H1 (cell line): ENCODE measurements at regions not wholly inside any gene's neighbourhood (a gene's known extent, or its start where the extent isn't known, plus 50 kb on each side); places are given as distances from the start of the nearest gene placed in this dataset.

Experiments used
- CTCF ChIA-PET: fragments of 300-600 bp; sonication (Branson Sonifier 250); formaldehyde crosslinking; loops from one replicate; lab custom pipeline; 2021; ENCODE audit not compliant: partially characterized antibody; lab: Charles Lee
- POLR2A ChIA-PET: fragments of 300-600 bp; sonication (Branson Sonifier 250); formaldehyde crosslinking; loops from one replicate; lab custom pipeline; 2021; ENCODE audit warnings: inconsistent platforms; ENCODE audit not compliant: partially characterized antibody; lab: Charles Lee
- DNase-seq, 2 experiments: peaks; one replicate each; pipeline versions ENCODE4 v3.0.0 to v3.0.0-alpha.2; 2010 to 2022; ENCODE audit warnings: low spot score in 2 of 2, low read depth in 1 of 2, mixed read lengths in 1 of 2
- FAIRE-seq: peaks from 2 replicates; lab custom pipeline; 2011; peaks lifted over from hg19 to GRCh38; lab: Jason Lieb, UNC
- H2AFZ ChIP-seq: 2 replicates; pipeline ENCODE4 v1.8.1; 2012; ENCODE audit warnings: low read length, inconsistent platforms
- H2AK5ac ChIP-seq: 2 replicates; pipeline ENCODE4 v1.6.1; 2013; ENCODE audit warnings: low read depth, low read length
- H2BK120ac ChIP-seq: replicated peaks from 2 replicates; pipeline ENCODE3; 2013; ENCODE audit warnings: low read depth, low read length, inconsistent platforms
- H2BK12ac ChIP-seq: 2 replicates; pipeline ENCODE4 v1.6.1; 2013; ENCODE audit warnings: low read depth, low read length
- H2BK15ac ChIP-seq: 2 replicates; pipeline ENCODE4 v1.6.1; 2013; ENCODE audit warnings: low read length
- H2BK20ac ChIP-seq: 2 replicates; pipeline ENCODE4 v1.6.1; 2013; ENCODE audit warnings: low read length
- H2BK5ac ChIP-seq: 2 replicates; pipeline ENCODE4 v1.6.1; 2013; ENCODE audit warnings: low read depth, low read length
- H3K14ac ChIP-seq: 2 replicates; pipeline ENCODE4 v1.6.1; 2013; ENCODE audit warnings: inconsistent platforms; ENCODE audit not compliant: insufficient read length
- H3K18ac ChIP-seq: 2 replicates; pipeline ENCODE4 v1.6.1; 2013; ENCODE audit warnings: low read length; ENCODE audit errors: extremely low read depth
- H3K23ac ChIP-seq: 2 replicates; pipeline ENCODE4 v1.6.1; 2013; ENCODE audit warnings: inconsistent platforms; ENCODE audit not compliant: insufficient read length
- H3K23me2 ChIP-seq: 2 replicates; pipeline ENCODE4 v1.6.1; 2013; ENCODE audit warnings: low read depth, low read length
- H3K27ac ChIP-seq: 2 replicates; pipeline ENCODE4 v1.6.1; 2011; ENCODE audit warnings: low read depth, low read length, inconsistent platforms
- H3K27me3 ChIP-seq, 4 experiments: replicated peaks in 1 of 4; 1 replicate in 1 of 4; 2 replicates in 3 of 4; pipeline versions ENCODE4 v1.6.1 to v1.8.1; 2011 to 2013; ENCODE audit warnings: low read length in 3 of 4, mild to moderate bottlenecking in 3 of 4, inconsistent platforms in 2 of 4, mixed read lengths in 2 of 4, moderate library complexity in 1 of 4; ENCODE audit not compliant: control insufficient read depth in 3 of 4, insufficient read depth in 3 of 4; ENCODE audit errors: extremely low read depth in 1 of 4
- H3K36me3 ChIP-seq, 4 experiments: 2 replicates each; pipeline versions ENCODE4 v1.6.1 to v1.8.1; 2011 to 2013; ENCODE audit warnings: mild to moderate bottlenecking in 4 of 4, low read length in 3 of 4, moderate library complexity in 2 of 4, control low read depth in 1 of 4, inconsistent platforms in 1 of 4; ENCODE audit not compliant: insufficient read depth in 4 of 4, control insufficient read depth in 2 of 4
- H3K4ac ChIP-seq: replicated peaks from 2 replicates; pipeline ENCODE3; 2013; ENCODE audit warnings: low read length, low read depth, mixed read lengths, inconsistent platforms; ENCODE audit not compliant: insufficient read length
- H3K4me1 ChIP-seq, 4 experiments: replicated peaks in 1 of 4; 1 replicate in 1 of 4; 2 replicates in 3 of 4; pipeline versions ENCODE4 v1.6.1 to v1.8.1; 2011 to 2013; ENCODE audit warnings: low read length in 3 of 4, inconsistent platforms in 2 of 4, mixed read lengths in 1 of 4; ENCODE audit not compliant: insufficient read depth in 4 of 4, control insufficient read depth in 3 of 4
- H3K4me2 ChIP-seq, 2 experiments: 2 replicates each; pipeline versions ENCODE4 v1.6.1 to v1.8.1; 2011 to 2013; ENCODE audit warnings: low read depth in 2 of 2, low read length in 2 of 2, control low read depth in 1 of 2, inconsistent platforms in 1 of 2, mild to moderate bottlenecking in 1 of 2; ENCODE audit not compliant: insufficient read depth in 1 of 2
- H3K4me3 ChIP-seq, 4 experiments: fragments of 200-600, 300-600 bp in 1 of 4; sonication (generic), shearing (Covaris generic), sonication (Bioruptor Twin) in 1 of 4; 2 replicates each; pipeline versions ENCODE4 v1.5.1 to v1.8.1; 2011 to 2016; ENCODE audit warnings: low read length in 4 of 4, low read depth in 3 of 4, control low read depth in 2 of 4, inconsistent platforms in 2 of 4, mild to moderate bottlenecking in 2 of 4, mixed read lengths in 1 of 4, moderate library complexity in 1 of 4; ENCODE audit not compliant: insufficient read depth in 2 of 4; ENCODE audit errors: extremely low read depth in 1 of 4
- H3K56ac ChIP-seq: replicated peaks from 2 replicates; pipeline ENCODE3; 2013; ENCODE audit warnings: low read depth, mild to moderate bottlenecking, mixed read lengths, low read length, inconsistent platforms; ENCODE audit not compliant: insufficient read length
- H3K79me1 ChIP-seq: 2 replicates; pipeline ENCODE4 v1.6.1; 2013; ENCODE audit warnings: low read depth, low read length, control low read depth
- H3K79me2 ChIP-seq, 2 experiments: 2 replicates each; pipeline versions ENCODE4 v1.6.1 to v1.8.1; 2012 to 2013; ENCODE audit warnings: low read length in 2 of 2, mild to moderate bottlenecking in 2 of 2, inconsistent platforms in 1 of 2; ENCODE audit not compliant: insufficient read depth in 2 of 2, control insufficient read depth in 1 of 2
- H3K9ac ChIP-seq, 4 experiments: replicated peaks in 1 of 4; 1 replicate in 1 of 4; 2 replicates in 3 of 4; pipeline versions ENCODE4 v1.6.1 to v1.8.1; 2011 to 2013; ENCODE audit warnings: low read depth in 3 of 4, low read length in 3 of 4, control low read depth in 2 of 4, mild to moderate bottlenecking in 2 of 4, moderate library complexity in 2 of 4, inconsistent platforms in 1 of 4; ENCODE audit errors: extremely low read depth in 1 of 4
- H3K9me3 ChIP-seq, 2 experiments: 2 replicates each; pipeline versions ENCODE4 v1.6.1 to v1.8.1; 2012 to 2013; ENCODE audit warnings: mild to moderate bottlenecking in 2 of 2, moderate library complexity in 2 of 2, control low read depth in 1 of 2, inconsistent platforms in 1 of 2, low read depth in 1 of 2, low read length in 1 of 2, mixed read lengths in 1 of 2; ENCODE audit not compliant: insufficient read depth in 2 of 2
- H4K20me1 ChIP-seq, 2 experiments: replicated peaks in 1 of 2; 2 replicates each; pipeline versions ENCODE3 to v1.8.1; 2011 to 2013; ENCODE audit warnings: inconsistent platforms in 2 of 2, low read length in 2 of 2, mild to moderate bottlenecking in 1 of 2; ENCODE audit not compliant: insufficient read depth in 2 of 2, control insufficient read depth in 1 of 2
- H4K5ac ChIP-seq: 2 replicates; pipeline ENCODE4 v1.6.1; 2013; ENCODE audit warnings: low read length, low read depth, mixed read lengths, inconsistent platforms; ENCODE audit not compliant: insufficient read length
- H4K8ac ChIP-seq: 2 replicates; pipeline ENCODE4 v1.8.0; 2013; ENCODE audit warnings: mild to moderate bottlenecking, moderate library complexity, low read length, inconsistent platforms; ENCODE audit not compliant: insufficient read depth; ENCODE audit errors: extremely low read depth
- H4K91ac ChIP-seq: replicated peaks from 2 replicates; pipeline ENCODE3; 2013; ENCODE audit warnings: low read length, mixed read lengths, inconsistent platforms; ENCODE audit not compliant: insufficient read length
- BCL11A ChIP-seq, 2 experiments: IDR thresholded peaks; one replicate each; pipeline ENCODE4 v1.6.1; 2011; ENCODE audit warnings: low read depth in 2 of 2, low read length in 2 of 2, mild to moderate bottlenecking in 2 of 2
- CBX5 ChIP-seq: fragments of 300-800, 300-1000 bp; sonication (generic); IDR thresholded peaks from 2 replicates; pipeline ENCODE4 v1.7.1; 2016; ENCODE audit warnings: antibody characterized with exemption, low read length, low read depth
- CREB1 ChIP-seq: IDR thresholded peaks from 2 replicates; pipeline ENCODE4 v1.6.1; 2012; ENCODE audit warnings: inconsistent platforms
- CTBP2 ChIP-seq: IDR thresholded peaks from 2 replicates; pipeline ENCODE4 v1.7.0; 2011; ENCODE audit warnings: borderline replicate concordance, mild to moderate bottlenecking, moderate library complexity, mixed read lengths, low read length; ENCODE audit not compliant: insufficient read depth, insufficient read length
- EGR1 ChIP-seq: IDR thresholded peaks from 2 replicates; pipeline ENCODE4 v1.6.1; 2011; ENCODE audit warnings: low read depth, low read length, borderline replicate concordance
- EZH2 ChIP-seq: fragments of 200-600 bp; sonication (generic); IDR thresholded peaks from 2 replicates; pipeline ENCODE4 v1.7.1; 2012; ENCODE audit warnings: low read depth, mild to moderate bottlenecking, moderate library complexity, low read length, inconsistent platforms; ENCODE audit not compliant: severe bottlenecking
- HDAC6 ChIP-seq: IDR thresholded peaks from one replicate; pipeline ENCODE4 v1.7.1; 2012; ENCODE audit warnings: low read depth, mild to moderate bottlenecking, inconsistent platforms, low read length, moderate library complexity
- JUN ChIP-seq: IDR thresholded peaks from 2 replicates; pipeline ENCODE4 v1.6.1; 2011; ENCODE audit warnings: low read depth, mild to moderate bottlenecking, improper control_type of control experiment, low read length
- JUND ChIP-seq: IDR thresholded peaks from 2 replicates; pipeline ENCODE4 v1.6.1; 2011; ENCODE audit warnings: mild to moderate bottlenecking, improper control_type of control experiment, low read length
- KDM4A ChIP-seq: IDR thresholded peaks from one replicate; pipeline ENCODE4 v1.7.1; 2012; ENCODE audit warnings: low read depth, mild to moderate bottlenecking, moderate library complexity, low read length, inconsistent platforms; ENCODE audit not compliant: severe bottlenecking
- POLR2AphosphoS5 ChIP-seq: IDR thresholded peaks from 2 replicates; pipeline ENCODE4 v1.6.1; 2011; ENCODE audit warnings: low read depth, low read length
- SIX5 ChIP-seq: IDR thresholded peaks from 2 replicates; pipeline ENCODE4 v1.6.1; 2011; ENCODE audit warnings: mild to moderate bottlenecking, low read depth, low read length
- USF2 ChIP-seq: IDR thresholded peaks from 2 replicates; pipeline ENCODE4 v1.6.1; 2011; ENCODE audit warnings: low read length, improper control_type of control experiment
- ZNF274 ChIP-seq: IDR thresholded peaks from 2 replicates; pipeline ENCODE4 v1.7.0; 2012; ENCODE audit warnings: low read length, borderline replicate concordance; ENCODE audit errors: extremely low read depth
- WGBS, 2 experiments: shearing (Covaris generic) in 1 of 2; methylation state at CpG; one replicate each; pipeline versions ENCODE4 v1.1.6 to v1.1.7; 2013 to 2015; ENCODE audit warnings: low lambda C conversion rate in 2 of 2, mixed read lengths in 2 of 2, inconsistent platforms in 1 of 2, low coverage in 1 of 2, missing lambda C conversion rate in 1 of 2; ENCODE audit not compliant: insufficient replicate concordance in 2 of 2, insufficient coverage in 1 of 2, insufficient read length in 1 of 2; ENCODE audit errors: extremely low coverage in 1 of 2, missing lambda C conversion rate in 1 of 2; 5-methylcytosine and 5-hydroxymethylcytosine counted together

DNA sequence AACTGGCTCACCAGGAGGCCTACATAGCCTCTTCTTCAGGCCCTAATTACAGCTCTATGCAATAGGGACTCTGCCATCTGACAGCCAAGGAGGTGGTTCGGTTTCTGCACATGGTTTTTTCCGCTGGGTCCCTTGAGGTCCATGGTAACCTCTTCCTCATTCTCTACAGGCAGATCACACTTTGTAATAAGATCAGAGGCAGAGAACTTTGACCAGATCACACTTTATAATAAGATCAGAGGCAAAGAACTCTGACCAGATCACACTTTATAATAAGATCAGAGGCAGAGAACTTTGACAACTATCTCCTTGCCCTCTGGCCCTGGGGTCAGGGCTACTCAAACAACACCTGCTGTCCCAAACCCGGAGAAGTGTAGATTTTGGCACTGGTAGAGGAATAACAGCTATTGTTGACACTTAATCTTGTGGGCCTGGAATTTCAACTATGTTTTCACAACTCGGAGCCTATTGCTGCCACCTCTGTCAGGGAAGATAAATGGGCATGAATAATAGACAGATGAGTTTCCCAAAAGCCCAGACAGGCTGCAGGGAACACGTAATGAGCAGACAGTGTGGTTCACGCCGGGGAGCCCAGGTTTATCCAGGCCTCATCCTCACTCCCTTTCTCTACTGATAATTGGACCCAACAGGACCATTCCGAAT lies 246.1 kb downstream of the UQCRFS1 start:
- Histone ChIP-seq H3K4ac (no peak overlapping the region), H3K4me1 (no peaks in the 10 kb centered on the region), H2BK5ac (no peak overlapping the region), H3K9ac (no peak overlapping the region), H2BK20ac (no peak overlapping the region), H3K36me3 (no peaks in the 10 kb centered on the region), H4K8ac (no peak overlapping the region), H2AFZ (no peak overlapping the region), H3K23ac (no peak overlapping the region), H2AK5ac (no peak overlapping the region), H2BK15ac (no peak overlapping the region), H3K9me3 (no peaks in the 10 kb centered on the region), H4K20me1 (no peaks in the 10 kb centered on the region), H3K27ac (no peak overlapping the region), H3K18ac (no peak overlapping the region), H3K27me3 (no peaks in the 10 kb centered on the region), H3K14ac (no peak overlapping the region), H3K79me1 (no peaks in the 10 kb centered on the region), H3K4me3 (no peak overlapping the region), H4K5ac (no peak overlapping the region), H2BK120ac (no peak overlapping the region), H4K91ac (no peak overlapping the region), H2BK12ac (no peak overlapping the region), H3K23me2 (no peaks in the 10 kb centered on the region), H3K4me2 (no peak overlapping the region), H3K79me2 (no peaks in the 10 kb centered on the region), H3K56ac (no peak overlapping the region)
- DNase-seq (no peak), FAIRE-seq (no peak)
- ChIA-PET CTCF (interaction anchor here (0.7 kb wide), 1 partner anchor 617 kb away, joined by 5 read pairs; no protein-coding TSS in a partner anchor), POLR2A (no interaction called here)
- whole genome bisulfite sequencing, 2 experiments: 92% methylated on average over 8 of the region's 8 CpGs; no CpG with 5 or more reads in 1 of the 2 experiments
- no peak for TF ChIP-seq EZH2
- no peak for TF ChIP-seq CREB1
- TF ChIP-seq JUND: no peak
- TF ChIP-seq KDM4A: no peak
- no peak for TF ChIP-seq CTBP2
- TF ChIP-seq USF2: no peak
- no peak for TF ChIP-seq POLR2AphosphoS5
- TF ChIP-seq HDAC6: no peak
- no peak for TF ChIP-seq BCL11A (IDR thresholded peaks at IDR 0.05; ENCODE audit: low read depth in 2 of 2, low read length in 2 of 2)
- TF ChIP-seq ZNF274: no peak
- TF ChIP-seq CBX5: no peak
- TF ChIP-seq EGR1: no peak
- no peak for TF ChIP-seq SIX5
- no peak for TF ChIP-seq JUN
